Left ventricle myocardium superior (tissue), 1 donor: ENCODE measurements at regions not wholly inside any gene's neighbourhood (a gene's known extent, or its start where the extent isn't known, plus 50 kb on each side); places are given as distances from the start of the nearest gene placed in this dataset.

ENCODE experiments used
- ATAC-seq: fragments of 200-7000 bp; cut with Tn5 transposase; one replicate; pipeline ENCODE4 v1.9.1; 2020; ENCODE audit warnings: mild to moderate bottlenecking, moderate library complexity
- DNase-seq: peaks from one replicate; pipeline ENCODE4 v3.0.0-alpha.2; 2020
- intact Hi-C: fragments of 100-400 bp; cut with micrococcal nuclease; formaldehyde crosslinking; loops from one replicate; pipeline ENCODE4 v1.11.0; 2022
- donor health status: DM: no; HTN: yes; CAD: no; lungs with severe emphysema.

- no peak for DNase-seq
- intact Hi-C loops: no loop called here
- no peak for ATAC-seq
Observed at GRCh38 chr4:152239216-152239615, 296.7 kb downstream of the FBXW7 start.

GRCh38 chr4:152236519-152237056 lies 299.3 kb downstream of the FBXW7 start:
- intact Hi-C loops: no loop called here
- ATAC-seq: no peak
- DNase-seq: no peak

DNA sequence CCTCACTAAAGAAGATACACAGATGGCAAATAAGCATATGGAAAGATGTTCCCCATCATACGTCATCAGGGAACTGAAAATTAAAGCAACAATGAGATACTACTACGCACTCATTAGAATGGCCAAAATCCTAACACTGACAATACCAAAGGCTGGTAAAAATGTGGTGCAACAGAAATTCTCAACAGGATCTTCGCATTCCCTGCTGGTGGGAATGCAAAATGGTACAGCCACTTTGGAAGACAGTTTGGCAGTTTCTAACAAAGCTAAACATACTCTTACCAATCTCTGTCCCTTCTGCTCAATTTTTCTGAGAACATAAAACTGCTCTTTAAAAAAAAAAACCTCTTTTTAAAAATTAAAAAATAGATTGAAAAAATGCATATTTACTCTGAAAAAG lies 300.2 kb downstream of the FBXW7 start:
- intact Hi-C loops: no loop called here
- DNase-seq: no peak
- no peak for ATAC-seq

- ATAC-seq (no peak), DNase-seq (no peak)
- intact Hi-C loops: no loop called here
Observed at GRCh38 chr4:152234571-152234970, 301.3 kb downstream of the FBXW7 start.

DNA sequence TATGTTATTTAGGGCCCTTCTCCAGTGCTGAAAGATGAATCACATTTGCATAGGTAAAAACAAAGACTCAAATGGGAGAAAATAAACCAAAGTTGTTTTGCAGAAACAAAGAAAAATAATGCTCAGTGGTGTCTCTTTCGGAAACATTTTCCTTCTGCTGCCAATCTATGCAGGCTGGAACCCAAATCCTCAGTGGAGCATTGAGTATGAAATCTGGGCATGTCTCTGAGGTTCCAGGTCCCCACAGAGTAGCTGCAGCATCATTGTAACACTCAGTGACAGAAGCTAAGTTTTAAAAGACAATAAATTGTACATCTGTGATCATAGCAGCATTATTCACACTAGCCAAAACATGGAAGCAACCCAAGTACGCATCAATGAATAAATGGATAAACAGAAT lies 303.6 kb downstream of the FBXW7 start:
- DNase-seq (no peak), ATAC-seq (no peak)
- intact Hi-C loops: no loop called here

- intact Hi-C loops: no loop called here
- no peak for ATAC-seq
- no peak for DNase-seq
Observed at GRCh38 chr4:152229782-152230289, 306.1 kb downstream of the FBXW7 start.

- no peak for DNase-seq
- intact Hi-C loops: no loop called here
- no peak for ATAC-seq
Observed at GRCh38 chr4:152225680-152226079, 310.2 kb downstream of the FBXW7 start.

GRCh38 chr4:152224721-152225420 lies 311.0 kb downstream of the FBXW7 start:
- intact Hi-C loops: no loop called here
- ATAC-seq: no peak
- no peak for DNase-seq

GRCh38 chr4:152224223-152224622 lies 311.7 kb downstream of the FBXW7 start:
- DNase-seq (no peak), ATAC-seq (no peak)
- intact Hi-C loops: no loop called here

- DNase-seq: no peak
- intact Hi-C loops: no loop called here
- ATAC-seq: no peak
Observed at GRCh38 chr4:152223600-152223999, 312.3 kb downstream of the FBXW7 start.

- no peak for DNase-seq
- no peak for ATAC-seq
- intact Hi-C loops: no loop called here
Observed at GRCh38 chr4:152221816-152222516, 313.9 kb downstream of the FBXW7 start.

DNA sequence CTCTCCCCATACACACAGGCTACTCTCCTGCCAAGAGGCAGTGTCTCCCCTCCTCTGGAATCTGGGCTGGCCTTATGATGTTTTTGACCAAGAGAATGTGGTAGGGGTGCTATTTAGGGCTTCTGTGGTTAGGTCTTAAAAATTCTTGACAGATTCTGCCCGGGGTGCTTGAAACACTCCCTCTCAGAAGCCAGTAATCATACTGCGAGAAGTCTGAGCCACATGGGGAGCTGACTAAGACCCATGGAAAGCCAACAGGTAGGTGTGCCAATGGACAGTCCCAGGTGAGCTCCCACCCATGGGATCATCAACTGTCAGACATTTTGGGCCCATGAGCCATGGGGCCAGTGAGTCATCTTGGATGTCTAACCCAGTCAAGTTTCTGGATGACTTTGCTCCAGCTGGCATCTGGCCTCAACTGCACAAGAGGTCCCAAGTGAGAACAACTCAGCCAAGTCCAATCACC lies 315.7 kb downstream of the FBXW7 start:
- DNase-seq (no peak), ATAC-seq (no peak)
- intact Hi-C loops: no loop called here

DNA sequence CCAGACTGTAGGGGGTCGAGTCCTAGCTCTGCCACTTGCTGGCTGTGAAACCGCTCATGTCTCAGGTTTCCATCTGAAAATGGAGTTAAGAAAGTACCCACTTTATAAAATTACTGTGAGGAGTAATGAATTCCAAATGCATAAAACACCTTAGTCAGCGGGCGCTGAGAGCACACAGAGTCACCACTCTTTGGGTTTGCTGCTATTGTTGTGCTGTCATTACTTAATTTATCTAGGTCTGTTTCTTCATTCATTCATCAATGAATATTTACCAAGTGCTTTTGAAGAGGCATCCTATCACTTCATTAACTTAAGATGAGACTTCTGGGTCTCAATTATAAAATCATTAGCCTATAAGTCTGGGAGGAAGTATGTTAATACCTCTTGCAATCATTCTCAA lies 317.3 kb downstream of the FBXW7 start:
- DNase-seq: no peak
- no peak for ATAC-seq
- intact Hi-C loops: no loop called here

DNA sequence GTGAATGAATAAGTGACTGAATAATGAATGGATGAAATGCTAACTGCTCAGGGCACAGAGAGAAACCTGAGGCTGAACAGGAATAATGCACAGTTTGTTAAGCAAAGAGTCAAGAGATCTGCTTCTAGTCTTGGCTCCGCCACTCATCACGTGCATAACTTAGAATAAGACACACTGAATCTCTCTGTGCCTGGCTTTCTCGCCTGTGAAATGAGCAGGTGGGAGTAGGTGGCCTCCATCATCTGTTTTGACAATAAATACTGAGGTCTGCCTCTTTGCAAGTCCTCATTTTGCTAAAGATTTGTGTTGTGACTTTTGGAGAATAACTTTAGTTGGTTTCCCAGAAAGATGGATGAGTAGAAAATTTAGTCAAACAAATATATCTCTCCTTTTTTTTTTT lies 318.0 kb downstream of the FBXW7 start:
- intact Hi-C loops: no loop called here
- DNase-seq: no peak
- ATAC-seq: no peak

GRCh38 chr4:152211936-152212653 lies 323.8 kb downstream of the FBXW7 start:
- intact Hi-C loops: no loop called here
- DNase-seq: no peak
- no peak for ATAC-seq

DNA sequence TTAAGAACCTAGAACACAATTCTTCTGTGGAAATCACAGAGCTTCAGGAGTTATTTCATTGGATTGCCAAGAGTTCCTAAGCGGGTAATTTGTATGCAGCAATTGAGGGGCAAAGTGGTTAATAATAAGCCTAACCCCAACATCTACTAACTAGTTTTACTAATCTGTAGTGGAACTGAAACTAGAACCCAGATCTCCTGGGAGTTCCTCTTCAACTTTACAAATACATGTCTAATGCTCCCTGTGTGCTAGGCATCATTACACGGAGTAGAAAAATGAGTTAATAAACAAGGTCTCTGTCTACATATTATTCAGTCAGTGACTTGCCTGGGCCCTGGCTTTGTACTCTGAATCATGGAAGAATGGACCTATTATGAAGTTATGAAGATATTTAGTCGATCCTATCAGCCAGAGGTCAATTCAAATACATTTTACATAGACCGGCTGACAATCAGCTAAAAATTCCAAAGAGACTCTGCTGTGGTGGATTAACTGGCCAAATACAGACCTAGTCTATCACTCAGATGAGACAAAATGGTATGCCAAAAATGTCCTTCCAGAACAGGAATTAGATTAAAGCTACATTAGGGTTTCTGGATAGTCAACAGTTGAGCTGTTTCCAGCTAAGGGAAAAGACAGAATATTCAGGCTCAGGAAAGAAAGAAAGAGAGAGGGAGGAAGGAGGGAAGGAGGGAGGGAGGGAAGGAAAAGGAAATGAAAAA lies 326.0 kb downstream of the FBXW7 start:
- DNase-seq (no peak), ATAC-seq (no peak)
- intact Hi-C loops: no loop called here

GRCh38 chr4:152207378-152207720 lies 328.5 kb downstream of the FBXW7 start:
- DNase-seq (no peak), ATAC-seq (no peak)
- intact Hi-C loops: no loop called here

GRCh38 chr4:152206646-152207377 lies 329.1 kb downstream of the FBXW7 start:
- no peak for DNase-seq
- intact Hi-C loops: no loop called here
- ATAC-seq: no peak

- DNase-seq (peak; percentile 36), ATAC-seq (peak; percentile 62)
- intact Hi-C loops: no loop called here
Observed at GRCh38 chr4:152206185-152206584, 329.7 kb downstream of the FBXW7 start.
